ENCODE measurements at regions not wholly inside any gene's neighbourhood (a gene's known extent, or its start where the extent isn't known, plus 50 kb on each side); places are given as distances from the start of the nearest gene placed in this dataset.

- no peak for DNase-seq
Measured at GRCh38 chr22:26732284-26732683, 74.9 kb downstream of the MIAT start.

- no peak for DNase-seq
Measured at GRCh38 chr22:26734339-26735018, 77.1 kb downstream of the MIAT start.

GRCh38 chr22:26735019-26735409 lies 77.6 kb downstream of the MIAT start:
- DNase-seq = no peak

GRCh38 chr22:26737262-26737661 lies 79.9 kb downstream of the MIAT start:
- DNase-seq = no peak

- DNase-seq = no peak
Measured at GRCh38 chr22:26740253-26740652, 82.9 kb downstream of the MIAT start.

GRCh38 chr22:26743149-26743548 lies 85.8 kb downstream of the MIAT start:
- no peak for DNase-seq

GRCh38 chr22:26744892-26745808 lies 87.8 kb downstream of the MIAT start:
- DNase-seq = no peak

- no peak for DNase-seq
Measured at GRCh38 chr22:26746311-26746710, 88.9 kb downstream of the MIAT start.

GRCh38 chr22:26748845-26749244 lies 91.5 kb downstream of the MIAT start:
- no peak for DNase-seq

- DNase-seq = no peak
Measured at GRCh38 chr22:26751217-26751616, 93.8 kb downstream of the MIAT start.

- DNase-seq = no peak
Measured at GRCh38 chr22:26753125-26753862, 95.9 kb downstream of the MIAT start.

- peak in 3 of 4 experiments; percentile 3 to 36 (median 30) for DNase-seq
Measured at GRCh38 chr22:26756675-26757293, 99.4 kb downstream of the MIAT start.

- DNase-seq = no peak
Measured at GRCh38 chr22:26757496-26757895, 100.1 kb downstream of the MIAT start.

- DNase-seq = no peak
Measured at GRCh38 chr22:26762503-26763472, 105.4 kb downstream of the MIAT start.

GRCh38 chr22:26763633-26764361 lies 106.4 kb downstream of the MIAT start:
- no peak for DNase-seq

- no peak for DNase-seq
Measured at GRCh38 chr22:26766510-26767350, 109.3 kb downstream of the MIAT start.

GRCh38 chr22:26767351-26768155 lies 110.2 kb downstream of the MIAT start:
- no peak for DNase-seq

- DNase-seq = no peak
Measured at GRCh38 chr22:26768156-26768515, 110.7 kb downstream of the MIAT start.

GRCh38 chr22:26768952-26769351 lies 111.6 kb downstream of the MIAT start:
- no peak for DNase-seq
